HCT116 (cell line): ENCODE measurements at regions not wholly inside any gene's neighbourhood (a gene's known extent, or its start where the extent isn't known, plus 50 kb on each side); places are given as distances from the start of the nearest gene placed in this dataset.

ENCODE experiments used
- ATAC-seq: fragments of 200-7000 bp; cut with Tn5 transposase; 2 replicates; pipeline ENCODE4 v1.9.1; 2020; ENCODE audit warnings: mild to moderate bottlenecking, moderate library complexity
- BruUV-seq: library from RNA; stranded (reverse); fragments of 400-500 nt; replicated peaks from 2 replicates; lab custom pipeline; 2021; lab: Mats Ljungman, UMichigan
- CTCF ChIA-PET: fragments of 300-600 bp; sonication (Branson Sonifier 250); formaldehyde crosslinking; loops from one replicate; lab custom pipeline; 2021; ENCODE audit warnings: antibody characterized with exemption; lab: Charles Lee
- POLR2A ChIA-PET: fragments of 300-600, 350-600 bp; sonication (Branson Sonifier 250); formaldehyde crosslinking; loops from one replicate; lab custom pipeline; 2021; ENCODE audit warnings: antibody characterized with exemption; lab: Charles Lee
- RAD21 ChIA-PET, 2 experiments: fragments of 300-600 bp; sonication (Branson Sonifier 250); formaldehyde crosslinking; loops; one replicate each; lab custom pipeline; 2023; ENCODE audit warnings: low total read pairs in 2 of 2; ENCODE audit not compliant: uncharacterized antibody in 2 of 2, unreplicated experiment in 2 of 2, low non-redundant PET in 1 of 2; lab: Charles Lee
- DNase-seq: peaks from one replicate; pipeline ENCODE4 v3.0.0-alpha.2; 2010; ENCODE audit warnings: low read depth, low spot score
- H2AFZ ChIP-seq: fragments of 200-600 bp; shearing (Covaris generic), sonication (generic); 2 replicates; pipeline ENCODE4 v1.6.1; 2017; ENCODE audit warnings: low read depth, mixed run types, mixed read lengths, antibody characterized with exemption, low read length; ENCODE audit not compliant: poor library complexity, severe bottlenecking
- H3K27ac ChIP-seq: 2 replicates; pipeline ENCODE4 v1.5.1; 2012; ENCODE audit warnings: low read depth, low read length
- H3K27me3 ChIP-seq: fragments of 200-600 bp; sonication (generic); 2 replicates; pipeline ENCODE4 v1.6.1; 2016; ENCODE audit warnings: mixed run types, low read length, mixed read lengths; ENCODE audit not compliant: insufficient read depth
- H3K36me3 ChIP-seq, 2 experiments: fragments of 200-500 bp in 1 of 2; fragments of 200-600 bp in 1 of 2; sonication (Bioruptor generic) in 1 of 2; sonication (generic) in 1 of 2; 2 replicates each; pipeline versions ENCODE4 v1.5.1 to v1.6.1; 2014 to 2016; ENCODE audit warnings: low read length in 2 of 2, inconsistent platforms in 1 of 2, mixed read lengths in 1 of 2, mixed run types in 1 of 2; ENCODE audit not compliant: insufficient read depth in 2 of 2, control insufficient read depth in 1 of 2
- H3K4me1 ChIP-seq, 2 experiments: fragments of 200-600 bp in 1 of 2; sonication (generic) in 1 of 2; 2 replicates each; pipeline versions ENCODE4 v1.5.1 to v1.6.1; 2012 to 2017; ENCODE audit warnings: low read length in 2 of 2, inconsistent platforms in 1 of 2, mild to moderate bottlenecking in 1 of 2, mixed read lengths in 1 of 2, mixed run types in 1 of 2, moderate library complexity in 1 of 2; ENCODE audit not compliant: insufficient read depth in 2 of 2, control insufficient read depth in 1 of 2
- H3K4me2 ChIP-seq: fragments of 200-600 bp; sonication (generic); 2 replicates; pipeline ENCODE4 v1.6.1; 2017; ENCODE audit warnings: mixed run types, low read length, mixed read lengths
- H3K4me3 ChIP-seq, 2 experiments: fragments of 200-600 bp in 1 of 2; sonication (generic) in 1 of 2; replicated peaks in 1 of 2; 2 replicates each; pipeline ENCODE4 v1.5.1; 2011 to 2016; ENCODE audit warnings: low read length in 2 of 2, control low read depth in 1 of 2, low read depth in 1 of 2, mild to moderate bottlenecking in 1 of 2, mixed read lengths in 1 of 2, mixed run types in 1 of 2
- H3K79me2 ChIP-seq: fragments of 200-600 bp; sonication (generic); 2 replicates; pipeline ENCODE4 v1.6.1; 2017; ENCODE audit warnings: mild to moderate bottlenecking, mixed run types, low read length, moderate library complexity, mixed read lengths; ENCODE audit not compliant: insufficient read depth
- H3K9ac ChIP-seq: fragments of 200-600 bp; sonication (generic); 2 replicates; pipeline ENCODE4 v1.6.1; 2016; ENCODE audit warnings: low read length, mixed read lengths
- H3K9me2 ChIP-seq: fragments of 200-600 bp; sonication (generic), shearing (Covaris generic); 2 replicates; pipeline ENCODE4 v1.6.1; 2017; ENCODE audit warnings: mixed run types, mild to moderate bottlenecking, moderate library complexity; ENCODE audit not compliant: insufficient read depth
- H3K9me3 ChIP-seq, 2 experiments: fragments of 200-500 bp in 1 of 2; fragments of 200-600 bp in 1 of 2; sonication (Bioruptor generic) in 1 of 2; sonication (generic) in 1 of 2; 2 replicates each; pipeline ENCODE4 v1.6.1; 2014 to 2017; ENCODE audit warnings: low read length in 2 of 2, mixed read lengths in 2 of 2, inconsistent platforms in 1 of 2, low read depth in 1 of 2, mild to moderate bottlenecking in 1 of 2, mixed run types in 1 of 2, moderate library complexity in 1 of 2; ENCODE audit not compliant: control insufficient read depth in 1 of 2, insufficient read depth in 1 of 2
- H4K20me1 ChIP-seq: fragments of 200-600 bp; sonication (generic), shearing (Covaris generic); 2 replicates; pipeline ENCODE4 v1.6.1; 2017; ENCODE audit warnings: mixed run types, mild to moderate bottlenecking, moderate library complexity; ENCODE audit not compliant: insufficient read depth
- CBX3 ChIP-seq: IDR thresholded peaks from 2 replicates; pipeline ENCODE4 v1.6.1; 2012; ENCODE audit warnings: low read depth
- CEBPB ChIP-seq: IDR thresholded peaks from 2 replicates; pipeline ENCODE4 v1.6.1; 2012; ENCODE audit warnings: low read depth
- CTCF ChIP-seq, 3 experiments: fragments of 200-600 bp in 1 of 3; sonication (generic) in 1 of 3; IDR thresholded peaks in 2 of 3; conservative IDR thresholded peaks in 1 of 3; 2 replicates each; pipeline ENCODE4 v1.5.1; 2012 to 2017; ENCODE audit warnings: low read depth in 2 of 3, low read length in 2 of 3, antibody characterized with exemption in 1 of 3, borderline replicate concordance in 1 of 3, control low read depth in 1 of 3, mild to moderate bottlenecking in 1 of 3, mixed read lengths in 1 of 3, mixed run types in 1 of 3, moderate library complexity in 1 of 3; ENCODE audit not compliant: insufficient read depth in 1 of 3
- EGR1 ChIP-seq: IDR thresholded peaks from 2 replicates; pipeline ENCODE4 v1.6.1; 2012; ENCODE audit warnings: low read depth
- EZH2 ChIP-seq: fragments of 200-600 bp; sonication (generic); IDR thresholded peaks from 2 replicates; pipeline ENCODE4 v1.6.1; 2017; ENCODE audit warnings: antibody characterized with exemption, mixed run types
- FOSL1 ChIP-seq: IDR thresholded peaks from 2 replicates; pipeline ENCODE4 v1.6.1; 2012; ENCODE audit warnings: low read depth
- JUND ChIP-seq: IDR thresholded peaks from 2 replicates; pipeline ENCODE4 v1.6.1; 2012
- POLR2A ChIP-seq: IDR thresholded peaks from 2 replicates; pipeline ENCODE4 v1.7.0; 2011; ENCODE audit warnings: borderline replicate concordance; ENCODE audit not compliant: insufficient read depth, insufficient read length; ENCODE audit errors: extremely low read depth
- RAD21 ChIP-seq: IDR thresholded peaks from 2 replicates; pipeline ENCODE4 v1.6.1; 2012; ENCODE audit warnings: low read depth, mild to moderate bottlenecking
- SIN3A ChIP-seq: IDR thresholded peaks from 2 replicates; pipeline ENCODE4 v1.6.1; 2012; ENCODE audit warnings: low read depth
- SP1 ChIP-seq: IDR thresholded peaks from 2 replicates; pipeline ENCODE4 v1.6.1; 2012; ENCODE audit warnings: low read depth
- SRF ChIP-seq: IDR thresholded peaks from 2 replicates; pipeline ENCODE4 v1.6.1; 2012; ENCODE audit warnings: low read depth
- YY1 ChIP-seq: IDR thresholded peaks from 2 replicates; pipeline ENCODE4 v1.6.1; 2011; ENCODE audit warnings: low read length, low read depth, moderate library complexity, mild to moderate bottlenecking; ENCODE audit not compliant: insufficient replicate concordance; ENCODE audit errors: extremely low read depth
- ZNF274 ChIP-seq: fragments of 200-500 bp; sonication (Bioruptor generic); IDR thresholded peaks from 2 replicates; pipeline ENCODE4 v1.6.1; 2014; ENCODE audit warnings: mild to moderate bottlenecking, low read depth, low read length, inconsistent platforms
- intact Hi-C: fragments of 100-400 bp; cut with micrococcal nuclease; formaldehyde crosslinking; loops from 2 replicates; pipeline ENCODE4 v1.10.0; 2022

GRCh38 chr13:50340146-50340545 lies 324.9 kb downstream of the KCNRG start (continued):
- TF ChIP-seq SP1: no peak
- TF ChIP-seq FOSL1: no peak
- no peak for TF ChIP-seq SIN3A
- TF ChIP-seq RAD21: no peak
- TF ChIP-seq EZH2: no peak
- no peak for TF ChIP-seq SRF
- TF ChIP-seq CTCF (IDR thresholded peaks at IDR 0.05 in 2 of 3, conservative IDR thresholded peaks at IDR 0.05 in 1 of 3; ENCODE audit: borderline replicate concordance in 1 of 3, insufficient read depth in 1 of 3, low read depth in 2 of 3, low read length in 2 of 3): no peak
- TF ChIP-seq, all 23 proteins: peak for 0

- Histone ChIP-seq H3K27me3 (no peaks in the 10 kb centered on the region), H3K4me2 (no peak overlapping the region), H3K9me3 (no peaks in the 10 kb centered on the region), H2AFZ (no peak overlapping the region), H3K9ac (no peak overlapping the region), H3K9me2 (no peaks in the 10 kb centered on the region), H3K27ac (no peak overlapping the region), H4K20me1 (no peaks in the 10 kb centered on the region), H3K4me3 (no peak overlapping the region), H3K79me2 (no peaks in the 10 kb centered on the region), H3K36me3 (no peaks in the 10 kb centered on the region), H3K4me1 (no peaks in the 10 kb centered on the region)
- DNase-seq (no peak), ATAC-seq (no peak)
- POLR2A ChIA-PET: no interaction called here
- RAD21 ChIA-PET: no interaction called here
- intact Hi-C loops: no loop called here
- BruUV-seq: no TSS peak
- TF ChIP-seq EZH2 (no peak), EGR1 (no peak), JUND (no peak), ZNF274 (no peak), RAD21 (no peak), SRF (no peak), SP1 (no peak), CBX3 (no peak), CEBPB (no peak), FOSL1 (no peak), YY1 (no peak), POLR2A (no peak)
- CTCF ChIA-PET: no interaction called here
Measured at GRCh38 chr13:50340551-50341287, 325.5 kb downstream of the KCNRG start.
